Adipocyte (in vitro differentiated cells): ENCODE measurements at regions not wholly inside any gene's neighbourhood (a gene's known extent, or its start where the extent isn't known, plus 50 kb on each side); places are given as distances from the start of the nearest gene placed in this dataset.
"Not testable (repeated sequence)": the region's sequence is repeated elsewhere in the genome, so short reads cannot be mapped to it uniquely, and the experiment has no call there.

Experiments used
- DNase-seq: peaks from one replicate; pipeline ENCODE4 v3.0.0-alpha.2; 2015; ENCODE audit warnings: low read depth
- H3K27me3 ChIP-seq: replicated peaks from 2 replicates; pipeline ENCODE4 v1.7.0; 2013; ENCODE audit warnings: mild to moderate bottlenecking, low read length, moderate library complexity; ENCODE audit not compliant: control insufficient read depth, insufficient read depth
- H3K36me3 ChIP-seq: 2 replicates; pipeline ENCODE4 v1.7.0; 2013; ENCODE audit warnings: low read length, mild to moderate bottlenecking, moderate library complexity; ENCODE audit not compliant: control insufficient read depth, insufficient read depth, severe bottlenecking
- H3K4me1 ChIP-seq: 2 replicates; pipeline ENCODE4 v1.7.0; 2013; ENCODE audit warnings: mild to moderate bottlenecking, low read length, moderate library complexity; ENCODE audit not compliant: control insufficient read depth, insufficient read depth
- H3K4me3 ChIP-seq: 2 replicates; pipeline ENCODE4 v1.7.0; 2013; ENCODE audit warnings: mild to moderate bottlenecking, low read length, moderate library complexity
- H3K9ac ChIP-seq: 2 replicates; pipeline ENCODE4 v1.7.0; 2013; ENCODE audit warnings: mild to moderate bottlenecking, low read length, moderate library complexity
- H3K9me3 ChIP-seq: 2 replicates; pipeline ENCODE4 v1.7.0; 2013; ENCODE audit warnings: mild to moderate bottlenecking, low read length, moderate library complexity; ENCODE audit not compliant: control insufficient read depth

DNA sequence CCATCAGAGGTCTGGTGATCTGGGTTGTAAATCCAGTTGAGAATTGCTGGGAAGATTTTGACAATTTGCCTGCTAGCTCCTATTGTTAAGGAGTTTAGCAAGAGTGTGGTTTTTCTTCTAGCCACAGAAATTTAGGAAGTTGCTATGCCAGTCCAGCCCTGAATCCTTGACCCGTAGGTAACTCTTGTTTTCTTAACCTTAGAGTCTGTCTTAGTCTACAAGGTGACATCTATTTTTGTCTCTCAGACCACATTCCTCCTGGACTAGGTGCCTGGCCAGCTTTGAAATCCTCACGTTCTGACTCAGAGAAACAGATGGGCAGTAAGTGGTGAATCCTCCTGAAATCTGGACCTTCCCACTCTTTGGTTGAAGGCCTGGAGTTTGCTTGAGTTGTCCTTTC is 101.7 kb upstream of the NBPF11 start:
- not testable (repeated sequence) for H3K4me3 ChIP-seq, DNase-seq, H3K9me3 ChIP-seq, H3K9ac ChIP-seq, H3K4me1 ChIP-seq, H3K27me3 ChIP-seq, H3K36me3 ChIP-seq

GRCh38 chr1:148248798-148249197 is 96.7 kb upstream of the NBPF11 start:
- not testable (repeated sequence) for H3K4me1 ChIP-seq, DNase-seq, H3K27me3 ChIP-seq, H3K9ac ChIP-seq, H3K9me3 ChIP-seq, H3K36me3 ChIP-seq, H3K4me3 ChIP-seq

GRCh38 chr1:148246258-148246861 is 94.3 kb upstream of the NBPF11 start:
- not testable (repeated sequence) for H3K4me1 ChIP-seq, H3K27me3 ChIP-seq, H3K9ac ChIP-seq, H3K4me3 ChIP-seq, H3K9me3 ChIP-seq, H3K36me3 ChIP-seq, DNase-seq

- not testable (repeated sequence) for H3K9ac ChIP-seq, H3K4me1 ChIP-seq, H3K9me3 ChIP-seq, H3K27me3 ChIP-seq, H3K36me3 ChIP-seq, DNase-seq, H3K4me3 ChIP-seq
Measured at GRCh38 chr1:148245843-148246242, 93.8 kb upstream of the NBPF11 start.

GRCh38 chr1:148245443-148245842 is 93.4 kb upstream of the NBPF11 start:
- H3K4me1 ChIP-seq, H3K27me3 ChIP-seq, DNase-seq, H3K9ac ChIP-seq, H3K4me3 ChIP-seq, H3K9me3 ChIP-seq, H3K36me3 ChIP-seq: not testable (repeated sequence)

DNA sequence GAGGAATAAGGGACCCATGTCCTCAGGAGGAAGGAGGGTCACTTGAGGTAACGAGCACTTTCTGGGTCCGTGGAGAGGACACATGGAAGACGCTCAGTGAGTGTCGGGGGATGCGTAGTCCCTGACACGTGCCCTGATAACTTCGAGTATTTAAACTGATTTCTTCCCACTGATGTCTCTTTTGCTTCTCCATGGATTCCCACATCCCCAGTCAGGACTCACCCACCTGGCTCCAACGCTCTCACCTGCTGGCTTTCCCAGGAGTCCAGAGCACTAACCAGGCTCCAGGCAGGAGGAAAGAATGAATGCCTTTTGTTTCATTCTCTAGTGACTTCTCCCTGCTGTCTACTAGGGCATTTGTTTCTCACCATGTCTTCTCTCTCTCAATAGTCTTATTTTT is 81.2 kb upstream of the NBPF11 start:
- H3K4me3 ChIP-seq, H3K4me1 ChIP-seq, H3K9ac ChIP-seq: not testable (repeated sequence)

GRCh38 chr1:148228846-148229245 is 76.8 kb upstream of the NBPF11 start:
- not testable (repeated sequence) for H3K36me3 ChIP-seq, H3K9me3 ChIP-seq, H3K4me3 ChIP-seq, H3K4me1 ChIP-seq, H3K27me3 ChIP-seq, DNase-seq, H3K9ac ChIP-seq

More for the DNA sequence above, 81.2 kb upstream of the NBPF11 start:
- not testable (repeated sequence) for DNase-seq, H3K27me3 ChIP-seq, H3K36me3 ChIP-seq, H3K9me3 ChIP-seq

- not testable (repeated sequence) for H3K9me3 ChIP-seq, H3K36me3 ChIP-seq, H3K4me1 ChIP-seq, H3K9ac ChIP-seq, DNase-seq, H3K4me3 ChIP-seq, H3K27me3 ChIP-seq
Measured at GRCh38 chr1:148222399-148223159, 70.5 kb upstream of the NBPF11 start.

GRCh38 chr1:148221593-148221992 is 69.5 kb upstream of the NBPF11 start:
- H3K4me3 ChIP-seq, H3K9ac ChIP-seq, H3K9me3 ChIP-seq, H3K4me1 ChIP-seq, DNase-seq, H3K27me3 ChIP-seq, H3K36me3 ChIP-seq: not testable (repeated sequence)

DNA sequence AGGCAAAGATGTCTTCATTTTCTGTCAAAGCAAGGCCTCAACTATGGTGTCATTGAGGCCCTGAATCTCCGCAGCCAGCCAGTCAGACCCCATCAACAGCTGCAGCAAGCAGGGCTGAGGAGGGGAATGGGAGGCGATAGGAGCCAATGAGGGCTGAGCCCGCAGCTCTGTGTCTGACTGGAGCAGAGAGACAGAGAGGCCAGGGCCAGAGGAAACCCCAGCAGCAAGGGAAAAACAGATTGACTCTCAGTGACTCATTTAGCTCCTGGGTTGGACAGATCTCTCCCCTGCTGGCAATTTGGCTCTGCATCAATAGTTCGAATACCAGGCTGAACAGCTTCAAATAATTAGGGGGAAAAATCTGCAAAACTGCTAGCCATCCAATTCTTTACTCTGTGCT is 67.1 kb upstream of the NBPF11 start:
- H3K9ac ChIP-seq, H3K4me3 ChIP-seq, H3K9me3 ChIP-seq, H3K36me3 ChIP-seq, H3K27me3 ChIP-seq, H3K4me1 ChIP-seq, DNase-seq: not testable (repeated sequence)

DNA sequence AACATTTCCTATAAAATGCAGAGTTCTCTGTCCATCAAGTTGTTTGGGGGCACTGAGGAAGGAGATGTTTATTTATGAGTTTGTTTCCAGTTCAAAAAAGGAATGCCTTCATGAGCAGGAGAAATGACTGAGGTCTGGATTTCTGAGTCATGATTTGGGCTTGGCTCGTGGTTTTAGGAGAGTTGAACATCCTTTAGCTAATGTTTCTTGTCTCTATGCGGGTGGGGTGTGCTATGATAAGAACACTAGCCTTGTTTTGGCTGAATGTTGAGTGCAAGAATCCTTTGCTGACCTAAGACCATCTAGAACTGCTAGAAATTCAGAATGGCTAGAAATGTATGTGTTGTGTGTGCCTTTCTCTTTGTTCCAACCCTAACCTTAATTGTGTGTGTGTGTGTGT is 59.1 kb upstream of the NBPF11 start:
- not testable (repeated sequence) for H3K27me3 ChIP-seq, H3K4me1 ChIP-seq, H3K9ac ChIP-seq, H3K36me3 ChIP-seq, H3K4me3 ChIP-seq, H3K9me3 ChIP-seq, DNase-seq

GRCh38 chr1:148210624-148211023 is 58.5 kb upstream of the NBPF11 start:
- H3K36me3 ChIP-seq, H3K4me3 ChIP-seq, H3K9ac ChIP-seq, H3K9me3 ChIP-seq, DNase-seq, H3K4me1 ChIP-seq, H3K27me3 ChIP-seq: not testable (repeated sequence)
